Trophoblast cell (in vitro differentiated cells and primary cell): ENCODE measurements at regions not wholly inside any gene's neighbourhood (a gene's known extent, or its start where the extent isn't known, plus 50 kb on each side); places are given as distances from the start of the nearest gene placed in this dataset.

Experiments
- DNase-seq, 2 donors: peaks; one replicate each; pipeline ENCODE4 v3.0.0-alpha.2; 2016
- H2AFZ ChIP-seq: 2 replicates; pipeline ENCODE4 v1.6.1; 2013; ENCODE audit warnings: low read length, moderate library complexity, mild to moderate bottlenecking; ENCODE audit not compliant: insufficient read depth, poor library complexity
- H2AK5ac ChIP-seq: 2 replicates; pipeline ENCODE4 v1.6.1; 2013; ENCODE audit warnings: mild to moderate bottlenecking, low read length
- H2BK120ac ChIP-seq: 2 replicates; pipeline ENCODE4 v1.6.1; 2013; ENCODE audit warnings: low read length, mild to moderate bottlenecking, moderate library complexity; ENCODE audit not compliant: insufficient read depth, poor library complexity
- H2BK12ac ChIP-seq: 2 replicates; pipeline ENCODE4 v1.6.1; 2013; ENCODE audit warnings: mild to moderate bottlenecking, low read length, moderate library complexity
- H2BK5ac ChIP-seq: 2 replicates; pipeline ENCODE4 v1.6.1; 2013; ENCODE audit warnings: low read length, low read depth, moderate library complexity, mild to moderate bottlenecking; ENCODE audit not compliant: poor library complexity
- H3K14ac ChIP-seq: 2 replicates; pipeline ENCODE4 v1.6.1; 2013; ENCODE audit warnings: mild to moderate bottlenecking, low read length
- H3K18ac ChIP-seq: 2 replicates; pipeline ENCODE4 v1.6.1; 2013; ENCODE audit warnings: mild to moderate bottlenecking, low read length
- H3K23ac ChIP-seq: 2 replicates; pipeline ENCODE4 v1.6.1; 2013; ENCODE audit warnings: low read length
- H3K27ac ChIP-seq: 2 replicates; pipeline ENCODE4 v1.5.1; 2013; ENCODE audit warnings: low read depth, mild to moderate bottlenecking, inconsistent platforms, low read length, moderate library complexity
- H3K27me3 ChIP-seq: 2 replicates; pipeline ENCODE4 v1.6.1; 2013; ENCODE audit warnings: inconsistent platforms, mild to moderate bottlenecking, low read length, moderate library complexity; ENCODE audit not compliant: insufficient read depth
- H3K36me3 ChIP-seq, 2 experiments: 1 replicate in 1 of 2; 2 replicates in 1 of 2; pipeline ENCODE4 v1.6.1; 2013; ENCODE audit warnings: low read length in 2 of 2, mild to moderate bottlenecking in 2 of 2, moderate library complexity in 1 of 2; ENCODE audit not compliant: insufficient read depth in 2 of 2, control insufficient read depth in 1 of 2
- H3K4ac ChIP-seq: 2 replicates; pipeline ENCODE4 v1.6.1; 2013; ENCODE audit warnings: low read depth, mild to moderate bottlenecking, low read length, moderate library complexity
- H3K4me1 ChIP-seq, 2 experiments: 1 replicate in 1 of 2; 2 replicates in 1 of 2; pipeline ENCODE4 v1.6.1; 2013; ENCODE audit warnings: low read length in 2 of 2, mild to moderate bottlenecking in 2 of 2, moderate library complexity in 1 of 2; ENCODE audit not compliant: insufficient read depth in 2 of 2, control insufficient read depth in 1 of 2
- H3K4me2 ChIP-seq: 2 replicates; pipeline ENCODE4 v1.6.1; 2013; ENCODE audit warnings: inconsistent platforms, mild to moderate bottlenecking, low read length, moderate library complexity
- H3K4me3 ChIP-seq: 2 replicates; pipeline ENCODE4 v1.5.1; 2013; ENCODE audit warnings: mild to moderate bottlenecking, low read depth, low read length, inconsistent platforms
- H3K79me1 ChIP-seq: one replicate; pipeline ENCODE4 v1.6.1; 2013; ENCODE audit warnings: low read length
- H3K79me2 ChIP-seq: 2 replicates; pipeline ENCODE4 v1.6.1; 2013; ENCODE audit warnings: low read length, mild to moderate bottlenecking; ENCODE audit not compliant: control insufficient read depth, insufficient read depth, poor library complexity
- H3K9ac ChIP-seq: 2 replicates; pipeline ENCODE4 v1.6.1; 2013; ENCODE audit warnings: mild to moderate bottlenecking, low read length
- H3K9me3 ChIP-seq: 2 replicates; pipeline ENCODE4 v1.6.1; 2013; ENCODE audit warnings: low read depth, mild to moderate bottlenecking, control low read depth, inconsistent platforms, low read length; ENCODE audit not compliant: insufficient read depth
- H4K12ac ChIP-seq: 2 replicates; pipeline ENCODE4 v1.6.1; 2013; ENCODE audit warnings: low read depth, mild to moderate bottlenecking, low read length, moderate library complexity
- H4K8ac ChIP-seq: 2 replicates; pipeline ENCODE4 v1.6.1; 2013; ENCODE audit warnings: low read depth, mild to moderate bottlenecking, low read length, moderate library complexity
- H4K91ac ChIP-seq: one replicate; pipeline ENCODE4 v1.6.1; 2013; ENCODE audit warnings: low read depth, mild to moderate bottlenecking, low read length, moderate library complexity
- WGBS: extraction: QIAGEN DNeasy Blood & Tissue Kit; methylation state at CpG from one replicate; pipeline ENCODE4 v1.1.7; 2013; ENCODE audit warnings: missing lambda C conversion rate; ENCODE audit not compliant: insufficient read length, insufficient coverage; ENCODE audit errors: extremely low coverage; 5-methylcytosine and 5-hydroxymethylcytosine counted together

DNA sequence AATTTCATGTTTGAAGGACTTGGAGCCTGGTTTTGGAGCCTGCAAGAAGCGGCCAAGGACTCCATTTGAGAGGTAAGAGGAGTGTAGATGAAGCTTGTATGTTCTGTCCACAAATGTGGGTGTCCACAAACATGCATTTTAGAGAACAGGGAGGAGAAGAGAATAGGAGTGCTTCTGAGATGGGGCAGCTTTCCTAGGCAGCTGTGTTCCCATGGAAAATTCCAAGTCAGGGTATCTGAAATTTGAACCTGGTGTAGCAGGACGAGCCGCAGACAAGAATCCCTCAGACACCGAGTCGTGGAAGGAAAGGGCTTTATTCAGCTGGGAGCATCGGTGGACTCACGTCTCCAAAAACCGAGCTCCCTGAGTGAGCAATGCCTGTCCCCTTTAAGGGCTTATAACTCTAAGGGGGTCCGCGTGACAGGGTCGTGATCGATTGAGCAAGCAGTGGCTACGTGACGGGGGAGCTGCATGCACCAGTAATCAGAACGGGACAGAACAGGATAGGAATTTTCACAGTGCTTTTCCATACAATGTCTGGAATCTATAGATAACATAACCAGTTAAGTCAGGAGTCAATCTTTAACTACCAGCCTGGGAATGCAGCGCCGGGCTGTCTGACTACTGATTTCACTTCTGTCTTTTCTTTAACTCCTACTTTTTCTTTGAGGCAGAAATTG lies 71.4 kb upstream of the WDR72 start:
- DNase-seq, result peak; percentile 12 to 60
- Histone ChIP-seq H2AFZ (peak overlapping the region; percentile 1), H3K18ac (peak overlapping the region; percentile 66), H2BK120ac (peak overlapping the region; percentile 80), H3K4me3 (no peak overlapping the region), H4K91ac (peak overlapping the region; percentile 92), H3K27me3 (no peaks in the 10 kb centered on the region), H3K36me3 (no peaks in the 10 kb centered on the region), H4K12ac (peak overlapping the region; percentile 4), H3K79me2 (peaks cover 2% of the 10 kb centered on the region), H3K79me1 (peaks cover 38% of the 10 kb centered on the region), H2BK5ac (peak overlapping the region; percentile 90), H3K23ac (no peak overlapping the region), H3K14ac (peak overlapping the region; percentile 65), H2AK5ac (peak overlapping the region; percentile 12), H4K8ac (peak overlapping the region; percentile 50), H3K4me1 (peaks cover 6 to 15% of the 10 kb centered on the region in 2 experiments), H3K27ac (peak overlapping the region; percentile 94), H3K4ac (peak overlapping the region; percentile 16), H3K9ac (no peak overlapping the region), H3K9me3 (no peaks in the 10 kb centered on the region), H2BK12ac (peak overlapping the region; percentile 23), H3K4me2 (peak overlapping the region; percentile 28)
- WGBS, result no CpG with 5 or more reads among the region's 17 CpGs

DNA sequence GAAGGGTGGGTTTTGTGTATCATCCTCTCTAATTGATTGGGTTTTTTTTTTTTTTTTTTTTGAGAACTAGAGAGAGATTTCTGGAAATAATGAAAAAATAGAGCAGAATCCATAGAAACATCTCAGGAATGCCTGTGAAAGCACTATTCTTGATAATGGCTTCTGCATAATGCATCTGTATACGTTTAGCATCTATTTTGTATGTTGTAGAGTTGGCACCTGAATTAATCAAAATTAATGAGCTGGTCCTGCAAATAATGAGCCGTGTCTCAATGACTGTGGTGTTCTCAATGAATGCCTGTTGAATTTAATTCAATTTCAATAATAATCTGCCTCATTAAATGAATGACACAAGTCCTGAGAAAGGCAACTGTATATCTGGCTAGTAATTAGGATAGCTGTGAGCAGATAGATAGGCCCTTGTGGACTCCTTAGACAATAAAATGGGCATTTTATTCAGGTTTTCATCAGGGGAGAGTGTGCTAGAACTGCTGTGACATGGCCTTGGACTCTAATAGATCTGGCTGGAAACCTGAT lies 70.5 kb upstream of the WDR72 start:
- H2AK5ac ChIP-seq, result no peak overlapping the region
- H3K4ac ChIP-seq, result no peak overlapping the region
- peaks cover 4 to 12% of the 10 kb centered on the region in 2 experiments for H3K4me1 ChIP-seq
- peak overlapping the region; percentile 80 for H2BK120ac ChIP-seq
- H3K4me2 ChIP-seq, result no peak overlapping the region
- H3K27ac ChIP-seq, result peak overlapping the region; percentile 94
- no peak overlapping the region for H4K8ac ChIP-seq
- peak overlapping the region; percentile 90 for H2BK5ac ChIP-seq
- H2AFZ ChIP-seq, result no peak overlapping the region
- H2BK12ac ChIP-seq, result no peak overlapping the region
- peaks cover 2% of the 10 kb centered on the region for H3K79me2 ChIP-seq
- no peak overlapping the region for H3K9ac ChIP-seq
- peaks cover 37% of the 10 kb centered on the region for H3K79me1 ChIP-seq
- no peak overlapping the region for H4K12ac ChIP-seq
- no peak overlapping the region for H3K4me3 ChIP-seq
- no peak overlapping the region for H3K18ac ChIP-seq
- H3K23ac ChIP-seq, result no peak overlapping the region
- H3K14ac ChIP-seq, result no peak overlapping the region
- H3K9me3 ChIP-seq, result no peaks in the 10 kb centered on the region
- no CpG with 5 or more reads among the region's 2 CpGs for WGBS
- DNase-seq, result no peak
- H3K36me3 ChIP-seq, result no peaks in the 10 kb centered on the region
- H4K91ac ChIP-seq, result peak overlapping the region; percentile 92
- no peaks in the 10 kb centered on the region for H3K27me3 ChIP-seq

DNA sequence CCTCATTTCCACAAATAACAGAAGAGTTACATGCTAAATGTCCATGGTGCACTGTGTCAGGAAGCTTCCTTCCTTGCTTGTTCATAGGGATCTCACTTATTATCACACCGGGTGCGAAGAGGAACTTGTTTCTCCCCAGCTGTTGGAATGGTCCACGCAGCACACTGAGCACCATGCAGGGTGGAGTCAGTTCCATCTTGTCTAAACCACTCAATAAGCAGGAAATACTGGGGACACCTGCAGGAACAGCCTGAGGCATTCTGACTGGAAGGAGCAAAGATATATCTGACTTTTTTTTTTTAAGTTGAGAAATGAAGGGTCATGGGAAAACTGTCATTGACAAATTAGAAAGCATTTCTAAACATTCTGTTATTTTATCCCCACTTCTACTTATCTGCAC lies 70.0 kb upstream of the WDR72 start:
- H3K79me1 ChIP-seq, result peaks cover 34% of the 10 kb centered on the region
- H4K8ac ChIP-seq, result no peak overlapping the region
- H3K18ac ChIP-seq, result no peak overlapping the region
- peaks cover 2% of the 10 kb centered on the region for H3K79me2 ChIP-seq
- no peak overlapping the region for H3K9ac ChIP-seq
- H3K4me1 ChIP-seq, result peaks cover 3 to 11% of the 10 kb centered on the region in 2 experiments
- no peak for DNase-seq
- H2BK12ac ChIP-seq, result peak overlapping the region; percentile 95
- no peak overlapping the region for H3K4me2 ChIP-seq
- no peak overlapping the region for H3K23ac ChIP-seq
- peak overlapping the region; percentile 71 for H2BK5ac ChIP-seq
- peak overlapping the region; percentile 59 for H2BK120ac ChIP-seq
- H3K27me3 ChIP-seq, result no peaks in the 10 kb centered on the region
- H3K4ac ChIP-seq, result peak overlapping the region; percentile 19
- no peak overlapping the region for H4K12ac ChIP-seq
- H4K91ac ChIP-seq, result peak overlapping the region; percentile 88
- H3K27ac ChIP-seq, result peak overlapping the region; percentile 3
- WGBS, result no CpG with 5 or more reads among the region's 3 CpGs
- no peaks in the 10 kb centered on the region for H3K9me3 ChIP-seq
- peak overlapping the region; percentile 33 for H3K14ac ChIP-seq
- no peaks in the 10 kb centered on the region for H3K36me3 ChIP-seq
- H3K4me3 ChIP-seq, result peak overlapping the region; percentile 31
- H2AFZ ChIP-seq, result no peak overlapping the region
- peak overlapping the region; percentile 84 for H2AK5ac ChIP-seq

DNA sequence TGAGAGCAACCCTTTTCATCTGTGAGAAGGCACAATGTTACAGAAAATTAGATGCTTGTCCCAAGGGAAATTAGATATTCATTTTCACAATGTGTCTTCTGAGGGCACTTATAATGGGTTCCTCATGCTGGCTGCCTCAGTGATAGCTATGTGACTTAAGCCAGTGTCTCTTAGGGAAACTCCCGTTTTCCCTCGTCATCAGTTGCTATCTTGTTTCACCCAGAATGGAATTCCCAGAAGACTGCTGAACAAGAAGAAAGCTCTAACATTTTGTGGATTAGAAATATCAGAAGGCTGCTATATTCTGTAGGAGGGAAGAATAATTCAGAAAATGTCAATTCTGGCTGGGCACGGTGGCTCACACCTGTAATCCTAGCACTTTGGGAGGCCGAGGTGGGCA lies 67.9 kb upstream of the WDR72 start:
- Histone ChIP-seq H3K4me2 (no peak overlapping the region), H3K4ac (no peak overlapping the region), H3K79me2 (peaks cover 2% of the 10 kb centered on the region), H2BK120ac (no peak overlapping the region), H3K14ac (no peak overlapping the region), H3K9me3 (no peaks in the 10 kb centered on the region), H2BK12ac (peak overlapping the region; percentile 79), H4K8ac (no peak overlapping the region), H3K18ac (no peak overlapping the region), H2BK5ac (no peak overlapping the region), H2AK5ac (no peak overlapping the region), H3K4me3 (no peak overlapping the region), H4K91ac (peak overlapping the region; percentile 43), H3K79me1 (peaks cover 24% of the 10 kb centered on the region), H3K27ac (no peak overlapping the region), H3K23ac (no peak overlapping the region), H3K9ac (no peak overlapping the region), H3K4me1 (peaks cover 3 to 6% of the 10 kb centered on the region in 2 experiments), H4K12ac (no peak overlapping the region), H2AFZ (no peak overlapping the region), H3K27me3 (no peaks in the 10 kb centered on the region), H3K36me3 (no peaks in the 10 kb centered on the region)
- WGBS, result no CpG with 5 or more reads among the region's 4 CpGs
- DNase-seq, result no peak
